B cell (primary cell): ENCODE measurements at regions not wholly inside any gene's neighbourhood (a gene's known extent, or its start where the extent isn't known, plus 50 kb on each side); places are given as distances from the start of the nearest gene placed in this dataset.

Experiments used
- CTCF ChIP-seq: fragments of 200-600 bp; IDR thresholded peaks from one replicate; pipeline ENCODE4 v1.8.0; 2022; ENCODE audit warnings: antibody characterized with exemption, mild to moderate bottlenecking
- EZH2 ChIP-seq: IDR thresholded peaks from 2 replicates; pipeline ENCODE4 v1.6.1; 2012; ENCODE audit warnings: borderline replicate concordance, low read depth, mild to moderate bottlenecking, moderate library complexity, low read length; ENCODE audit not compliant: insufficient read depth, poor library complexity, severe bottlenecking

- TF ChIP-seq CTCF = no peak
- no peak for TF ChIP-seq EZH2
These were observed 423.3 kb upstream of the CAMK1G start for GRCh38 chr1:209160230-209160629.
